ENCODE measurements at regions not wholly inside any gene's neighbourhood (a gene's known extent, or its start where the extent isn't known, plus 50 kb on each side); places are given as distances from the start of the nearest gene placed in this dataset.

DNA sequence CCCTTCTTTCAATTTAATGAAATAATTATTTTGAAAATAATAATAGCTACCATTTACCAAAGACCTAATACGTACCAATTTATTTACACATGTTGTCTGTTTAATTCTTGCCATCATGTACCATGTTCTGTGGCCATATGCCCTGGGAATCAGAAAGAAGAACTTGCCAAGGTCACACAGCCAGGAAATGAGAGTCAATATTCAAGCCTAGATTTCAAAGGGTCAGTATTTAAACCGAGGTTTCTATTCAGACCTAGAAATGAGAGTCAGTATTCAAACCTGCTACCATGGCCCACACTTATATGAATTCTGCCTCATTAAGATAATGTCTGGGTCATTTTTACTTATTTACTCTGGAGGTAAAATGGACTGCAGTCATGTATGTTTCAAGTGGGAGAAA lies 103.6 kb upstream of the TBL1XR1 start:
- DNase-seq (ENCODE audit: low read depth), result no peak

DNA sequence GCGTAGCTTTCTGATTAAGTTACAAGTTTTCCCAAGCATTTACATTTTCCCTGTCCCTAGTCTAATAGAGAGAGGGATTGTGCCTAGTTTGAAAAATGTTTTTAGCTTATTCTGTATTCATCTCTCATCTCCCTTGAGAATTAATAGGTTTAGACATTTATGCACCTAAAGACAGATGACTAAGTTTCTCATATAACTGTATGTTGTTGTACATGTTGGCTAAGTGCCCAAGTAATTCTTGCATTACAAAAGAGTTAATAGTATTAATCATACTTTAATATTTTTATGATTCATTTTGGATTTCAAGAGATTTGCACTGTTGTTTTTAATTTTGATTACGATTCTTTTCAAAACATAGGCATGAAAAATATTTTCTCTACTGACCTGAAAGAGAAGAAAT lies 109.0 kb upstream of the TBL1XR1 start:
- no peak for DNase-seq (ENCODE audit: low read depth)

GRCh38 chr3:177307391-177307790 lies 110.1 kb upstream of the TBL1XR1 start:
- no peak for DNase-seq (ENCODE audit: low read depth)

- DNase-seq (ENCODE audit: low read depth), result no peak
These were observed 110.5 kb upstream of the TBL1XR1 start for GRCh38 chr3:177307826-177308225.

DNA sequence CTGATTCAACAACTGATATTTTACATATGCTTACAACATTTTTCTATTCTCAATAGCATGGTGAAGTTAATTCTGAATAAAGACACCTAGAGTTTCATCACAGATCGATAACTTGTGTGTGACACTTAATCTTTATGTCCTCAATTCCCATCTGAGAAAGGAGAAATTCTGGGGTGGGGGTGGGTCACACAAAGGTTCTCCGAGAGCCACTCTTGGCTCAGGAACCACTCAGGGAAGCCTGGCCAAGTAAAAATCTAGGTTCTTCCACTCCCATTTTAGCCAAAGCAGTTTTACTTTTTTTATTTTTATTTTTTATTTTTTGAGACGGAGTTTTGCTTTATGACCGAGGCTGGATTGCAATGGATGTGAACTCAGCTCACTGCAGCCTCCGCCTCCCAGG lies 111.0 kb upstream of the TBL1XR1 start:
- DNase-seq (ENCODE audit: low read depth), result no peak

- no peak for DNase-seq (ENCODE audit: low read depth)
These were observed 111.6 kb upstream of the TBL1XR1 start for GRCh38 chr3:177308911-177309310.

DNA sequence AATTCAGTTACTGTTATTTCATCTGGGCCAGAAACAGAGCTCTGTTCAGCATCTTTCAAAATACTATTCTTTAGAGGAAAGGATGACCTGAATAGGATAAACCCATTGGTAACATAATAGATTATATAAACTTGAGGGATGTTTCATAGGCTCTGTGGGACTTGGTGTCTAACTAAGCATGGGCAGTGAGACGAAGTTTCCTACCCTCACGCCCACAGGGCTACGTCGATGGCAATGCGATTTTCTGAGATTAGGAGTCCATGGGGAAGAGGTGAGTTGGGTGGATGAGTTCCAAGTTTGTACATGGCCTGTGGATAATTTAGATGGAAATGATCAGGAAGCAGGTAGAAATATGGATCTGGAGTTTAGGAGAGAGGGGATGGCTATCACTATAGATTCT lies 115.2 kb upstream of the TBL1XR1 start:
- DNase-seq (ENCODE audit: low read depth), result no peak

GRCh38 chr3:177314897-177315296 lies 117.6 kb upstream of the TBL1XR1 start:
- DNase-seq (ENCODE audit: low read depth), result no peak

DNA sequence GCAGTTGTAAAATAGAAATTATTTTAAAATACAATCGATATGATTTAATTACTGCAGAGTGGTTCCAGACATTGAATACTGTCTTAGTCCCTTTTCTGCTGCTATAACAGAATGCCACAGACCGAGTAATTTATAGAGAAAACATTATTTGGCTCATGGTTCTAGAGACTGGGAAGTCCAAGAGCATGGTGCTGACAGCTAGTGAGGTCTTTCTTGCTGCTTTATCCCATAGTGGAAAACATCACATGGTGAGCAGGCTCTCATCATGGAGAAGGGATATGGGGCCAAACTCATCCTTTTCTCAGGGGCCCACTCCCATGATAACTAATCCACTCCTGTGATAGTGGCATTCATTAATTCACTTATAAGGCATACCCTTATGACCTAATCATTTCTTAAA lies 120.0 kb upstream of the TBL1XR1 start:
- DNase-seq (ENCODE audit: low read depth), result no peak

DNA sequence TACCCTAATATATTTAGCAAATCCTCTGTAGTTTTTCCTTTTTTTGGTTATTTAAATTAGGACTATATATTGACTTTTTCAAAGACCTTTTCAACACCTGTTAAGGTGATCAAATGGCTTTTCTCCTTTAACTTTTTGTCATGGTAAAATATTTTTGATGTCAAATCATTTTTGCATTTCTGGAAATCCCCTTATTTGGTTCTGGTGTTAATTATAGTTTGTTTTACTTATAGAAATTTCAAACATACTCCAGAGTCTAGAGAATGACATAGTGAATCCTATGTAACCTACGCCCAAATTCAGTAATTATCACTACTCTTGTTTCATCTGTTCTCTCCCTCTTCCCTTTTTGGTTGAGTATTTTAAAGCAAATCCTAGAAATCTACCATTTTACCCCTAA lies 121.3 kb upstream of the TBL1XR1 start:
- no peak for DNase-seq (ENCODE audit: low read depth)

DNA sequence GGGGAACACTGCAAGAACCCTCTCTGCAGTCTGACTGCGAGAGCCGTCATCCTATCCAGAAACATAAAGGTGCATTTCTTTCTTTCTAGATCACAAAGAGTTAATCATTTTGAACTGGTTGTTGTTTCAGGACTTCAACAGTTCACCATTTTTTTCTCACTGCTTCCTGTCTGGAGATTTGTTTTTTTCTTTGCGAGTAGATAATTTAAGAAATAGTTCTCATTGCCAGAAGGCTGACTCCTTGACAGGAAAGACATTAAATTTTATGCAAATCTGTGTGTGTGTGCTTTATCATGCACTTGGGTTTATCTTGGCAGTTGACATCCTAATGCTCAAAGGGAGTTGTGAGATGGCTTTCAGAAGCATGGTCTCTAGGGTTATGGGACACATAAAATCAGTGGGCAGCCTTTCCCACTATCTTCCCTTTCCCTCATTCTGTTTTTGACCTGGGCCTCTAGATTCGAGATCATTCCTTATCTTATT lies 123.5 kb upstream of the TBL1XR1 start:
- no peak for DNase-seq (ENCODE audit: low read depth)

DNA sequence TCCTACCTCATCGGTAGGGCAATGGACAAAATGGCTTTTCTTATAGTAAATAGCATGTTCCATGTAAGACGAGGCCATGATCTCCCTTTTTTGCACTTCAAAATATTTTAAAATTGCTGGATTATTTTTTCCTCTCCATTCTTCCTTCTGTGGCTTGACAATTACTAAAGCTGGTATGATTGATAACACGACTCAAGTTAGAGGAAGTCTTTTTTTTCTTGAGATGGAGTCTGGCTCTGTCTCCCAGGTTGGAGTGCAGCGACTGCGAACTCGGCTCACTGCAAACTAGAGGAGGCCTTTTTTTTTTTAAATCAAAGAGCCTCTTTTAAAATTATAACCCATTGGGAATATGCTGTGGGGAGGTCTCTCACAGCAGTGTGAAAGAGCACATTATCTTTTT lies 124.5 kb upstream of the TBL1XR1 start:
- no peak for DNase-seq (ENCODE audit: low read depth)

DNA sequence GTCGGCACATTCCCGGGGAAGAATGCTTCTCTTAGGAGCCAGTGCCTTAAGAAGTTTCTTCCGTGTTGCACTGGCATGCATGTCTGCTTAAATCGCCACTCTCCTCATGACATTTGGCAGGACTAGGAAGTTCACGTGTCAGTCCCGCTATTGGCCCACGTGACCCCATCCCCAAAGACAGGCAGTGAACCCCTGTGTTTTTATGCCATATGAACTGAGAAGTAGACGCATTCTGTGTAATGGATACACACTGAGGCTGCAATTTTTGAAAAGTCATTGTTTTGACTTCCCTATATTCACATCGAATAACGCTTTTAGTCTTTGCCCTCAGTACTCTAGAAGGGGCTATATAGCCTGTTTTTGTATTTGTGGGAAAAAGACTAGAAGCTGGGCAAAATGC lies 125.6 kb upstream of the TBL1XR1 start:
- DNase-seq (ENCODE audit: low read depth), result no peak

DNA sequence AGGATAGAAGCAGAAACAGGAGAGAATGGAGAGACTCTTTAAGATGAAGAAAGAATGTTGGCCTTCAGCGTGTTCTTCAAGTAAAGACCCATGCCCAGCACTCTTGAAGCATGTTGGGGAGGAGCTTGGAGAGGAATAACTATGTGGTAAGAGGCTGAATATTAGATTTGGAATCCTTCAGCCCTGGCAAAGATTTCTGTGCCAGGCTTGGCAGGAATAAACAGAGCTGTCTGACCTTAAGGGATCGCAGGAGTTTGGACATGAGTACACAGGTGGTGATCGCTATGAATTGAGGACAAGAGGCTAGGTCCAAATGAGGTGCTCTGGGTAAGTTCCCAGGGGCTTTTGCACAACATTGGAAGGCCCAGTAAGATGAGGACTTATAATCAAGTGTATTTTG lies 132.6 kb upstream of the TBL1XR1 start:
- DNase-seq (ENCODE audit: low read depth), result no peak

DNA sequence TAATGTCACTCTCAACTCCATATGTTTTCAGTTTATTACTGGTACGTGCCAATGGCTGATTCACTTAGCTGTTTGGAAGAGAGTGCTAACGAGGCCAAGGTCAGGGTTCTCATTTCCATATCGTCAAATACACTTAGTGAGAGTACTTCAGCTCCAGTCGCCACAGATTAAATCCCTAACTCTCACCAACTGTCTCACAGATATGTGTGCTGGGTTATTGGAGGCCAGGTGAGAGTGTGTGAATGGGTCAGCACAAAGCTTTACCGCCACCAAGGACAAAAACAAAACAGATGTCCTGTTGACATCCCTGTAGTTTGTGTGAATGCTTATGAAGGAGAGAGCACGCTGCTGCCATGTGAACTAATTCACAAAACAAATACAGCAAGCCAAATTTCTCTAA lies 133.5 kb upstream of the TBL1XR1 start:
- no peak for DNase-seq (ENCODE audit: low read depth)

- DNase-seq (ENCODE audit: low read depth), result no peak
These were observed 134.0 kb upstream of the TBL1XR1 start for GRCh38 chr3:177331203-177331835.

DNA sequence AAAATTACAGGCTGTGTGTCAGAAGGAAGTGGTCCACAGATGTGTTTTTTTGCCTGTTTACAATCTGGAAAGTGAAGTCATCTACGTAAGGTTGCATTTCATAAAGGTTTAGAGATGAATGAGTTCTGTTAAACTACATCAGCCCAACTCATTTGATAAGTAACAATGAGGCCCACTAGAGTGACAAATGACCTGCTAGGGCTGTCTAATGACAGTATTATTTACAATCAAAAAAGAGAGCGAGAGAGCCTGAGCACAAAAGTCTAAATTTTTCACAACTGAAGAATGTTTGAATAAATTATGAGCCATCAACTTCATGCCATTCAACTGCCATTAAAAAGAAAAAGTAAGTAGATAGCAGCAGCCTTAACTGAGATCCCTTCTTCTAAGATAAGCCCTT lies 135.7 kb upstream of the TBL1XR1 start:
- no peak for DNase-seq (ENCODE audit: low read depth)

DNA sequence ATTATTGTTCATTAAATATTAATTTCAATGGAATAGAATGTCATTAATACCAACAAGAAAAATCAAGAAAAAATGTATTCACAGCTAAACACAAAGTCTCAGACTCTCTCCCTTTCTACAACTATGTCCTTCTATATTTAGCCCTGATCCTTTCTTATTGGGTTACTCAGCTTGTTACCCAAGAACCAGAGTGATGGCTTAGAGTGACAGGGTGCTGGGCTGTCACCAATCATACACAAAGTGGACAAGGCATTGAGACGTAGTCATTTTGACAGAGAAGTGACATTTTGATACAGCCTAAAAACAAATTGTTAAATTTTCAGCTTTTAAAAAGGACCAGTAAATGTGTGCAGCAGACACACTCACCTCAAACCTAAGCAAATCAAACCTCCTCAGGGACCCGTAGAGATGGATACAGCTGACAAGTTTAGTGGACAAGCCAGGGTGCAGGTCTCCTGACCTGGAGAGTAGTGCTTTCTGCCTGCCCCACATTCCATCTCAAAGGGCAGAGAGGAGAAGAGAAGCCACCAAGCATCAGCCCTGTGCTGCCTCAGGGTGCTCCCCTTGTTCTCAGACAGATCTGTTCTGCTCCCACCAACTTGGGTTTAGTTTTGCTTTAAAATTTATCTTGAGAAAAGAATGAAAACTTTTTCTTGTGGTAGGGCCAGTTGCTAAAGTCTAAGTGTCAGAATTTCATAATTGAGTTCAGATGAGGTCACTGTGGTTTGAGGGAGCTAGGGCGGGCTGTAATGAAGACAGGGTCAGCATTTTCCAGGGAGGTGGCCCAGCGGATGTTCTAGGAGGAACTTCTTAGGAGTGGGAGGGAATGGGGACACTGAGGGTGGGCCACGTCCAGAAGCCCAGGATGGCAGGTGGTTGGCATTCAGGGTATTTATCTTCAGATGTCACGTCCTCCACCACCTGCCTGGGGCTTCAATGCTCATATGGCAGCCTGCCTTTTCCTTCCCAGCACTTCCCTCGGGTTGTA lies 136.5 kb upstream of the TBL1XR1 start:
- DNase-seq (ENCODE audit: low read depth), result no peak

- DNase-seq (ENCODE audit: low read depth), result no peak
These were observed 137.5 kb upstream of the TBL1XR1 start for GRCh38 chr3:177334803-177335202.

GRCh38 chr3:177335728-177336127 lies 138.4 kb upstream of the TBL1XR1 start:
- DNase-seq (ENCODE audit: low read depth), result no peak

DNA sequence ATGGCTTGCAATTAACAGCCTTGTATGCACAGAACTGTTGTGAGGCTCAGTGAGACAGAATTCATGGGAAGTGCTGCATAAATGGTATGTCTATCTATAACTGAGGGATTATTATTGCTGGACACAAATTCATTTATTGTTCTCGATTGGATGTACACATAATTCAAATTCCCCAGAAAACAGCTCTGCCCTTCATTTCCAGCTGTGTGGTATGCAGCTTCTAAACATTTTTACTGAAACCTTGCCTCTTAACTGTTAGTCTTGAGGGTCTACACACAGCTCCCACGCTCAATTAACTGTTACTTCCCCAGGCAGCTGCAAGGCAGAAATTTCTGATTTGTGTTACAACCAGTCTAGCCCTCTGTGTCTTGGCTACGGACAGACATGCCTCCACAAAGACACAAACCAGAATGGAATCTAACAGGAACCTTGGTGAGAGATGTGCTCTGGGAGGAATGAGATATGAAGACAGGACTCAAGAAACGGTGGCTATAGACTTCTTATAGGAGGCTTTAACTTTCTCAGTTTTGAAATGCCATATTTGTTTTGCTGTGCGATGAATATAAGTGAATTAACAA lies 139.7 kb upstream of the TBL1XR1 start:
- no peak for DNase-seq (ENCODE audit: low read depth)

DNA sequence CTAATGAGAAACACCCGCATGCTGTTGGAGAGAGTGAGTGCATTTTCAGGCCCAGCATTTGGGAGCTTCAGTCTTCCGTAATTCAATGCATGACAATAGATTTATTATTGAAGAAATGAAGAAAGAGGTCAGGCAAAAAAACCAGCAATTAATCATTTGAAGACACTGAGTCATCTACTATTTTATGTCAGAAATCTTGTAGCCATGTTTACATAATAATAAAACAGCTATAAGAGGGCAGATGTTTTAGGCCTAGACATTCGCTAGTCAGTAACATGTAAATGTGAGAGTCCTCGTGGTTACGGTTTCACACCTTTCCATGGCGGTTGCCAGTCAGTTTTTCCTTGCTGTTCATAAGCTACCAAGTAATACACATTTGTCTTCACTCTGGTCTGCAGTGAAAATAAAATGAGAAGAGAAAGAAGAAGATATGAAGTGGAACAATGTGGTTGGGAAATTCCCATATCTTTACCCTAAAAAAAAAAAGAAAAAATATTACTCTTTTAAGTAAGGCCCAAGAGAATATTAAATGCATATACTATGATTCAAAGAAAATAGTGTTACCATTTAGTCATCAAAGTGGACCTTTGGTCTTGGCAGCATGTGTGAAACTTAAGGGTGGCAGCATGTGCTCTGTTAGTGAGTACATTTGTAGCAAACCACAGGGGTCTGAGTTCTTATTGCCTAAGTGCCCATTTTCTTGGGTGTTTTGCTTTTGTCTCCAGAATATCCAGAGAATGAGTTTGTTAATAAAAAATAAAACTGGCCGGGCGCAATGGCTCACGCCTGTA lies 140.5 kb upstream of the TBL1XR1 start:
- DNase-seq (ENCODE audit: low read depth), result no peak
